OCI-M2 (cell line): ENCODE measurements at regions not wholly inside any gene's neighbourhood (a gene's known extent, or its start where the extent isn't known, plus 50 kb on each side); places are given as distances from the start of the nearest gene placed in this dataset.

Source experiments
- DNase-seq: peaks from one replicate; lab custom pipeline; 2025; ENCODE audit not compliant: unreplicated experiment; lab: John Stamatoyannopoulos, UW

DNA sequence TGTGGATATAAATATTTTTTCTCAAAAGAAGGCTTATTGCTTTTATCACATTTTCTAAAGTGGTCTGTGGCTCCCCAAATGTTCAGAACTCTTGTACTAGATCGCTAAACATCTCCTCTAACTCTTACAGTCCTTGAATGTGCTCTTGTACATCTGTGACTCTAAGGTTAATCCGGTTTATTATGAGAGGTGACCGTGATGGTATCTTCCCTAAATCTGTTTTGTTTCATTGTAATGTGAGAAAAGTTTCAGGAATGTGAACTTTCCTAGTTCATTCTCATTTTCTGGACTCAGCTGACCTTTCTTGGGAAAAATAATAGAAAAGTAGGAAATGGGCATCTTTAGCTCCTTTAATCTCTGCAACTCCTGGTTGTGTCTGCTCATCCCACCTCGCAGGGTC lies 94.5 kb upstream of the CD180 start:
- DNase-seq: no peak

DNA sequence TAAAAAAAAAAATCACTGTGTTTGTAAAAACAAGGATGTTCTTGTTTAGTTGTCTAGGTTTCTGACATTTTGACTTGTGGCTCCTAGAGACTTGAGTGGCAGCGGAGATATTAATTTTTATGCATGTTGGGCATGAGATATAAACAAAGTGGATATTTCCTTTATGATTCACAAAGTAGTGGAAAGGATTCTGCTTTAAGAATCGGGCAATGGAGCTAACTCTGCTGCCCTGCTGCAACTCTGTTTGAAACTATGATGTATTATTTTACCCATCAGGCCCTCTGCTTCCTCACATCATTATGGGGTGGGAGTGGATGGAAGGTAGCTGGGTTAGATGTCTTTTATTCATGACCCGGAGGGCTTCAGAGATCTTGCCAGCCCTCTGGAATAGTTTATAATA lies 94.1 kb upstream of the CD180 start:
- DNase-seq: no peak

DNA sequence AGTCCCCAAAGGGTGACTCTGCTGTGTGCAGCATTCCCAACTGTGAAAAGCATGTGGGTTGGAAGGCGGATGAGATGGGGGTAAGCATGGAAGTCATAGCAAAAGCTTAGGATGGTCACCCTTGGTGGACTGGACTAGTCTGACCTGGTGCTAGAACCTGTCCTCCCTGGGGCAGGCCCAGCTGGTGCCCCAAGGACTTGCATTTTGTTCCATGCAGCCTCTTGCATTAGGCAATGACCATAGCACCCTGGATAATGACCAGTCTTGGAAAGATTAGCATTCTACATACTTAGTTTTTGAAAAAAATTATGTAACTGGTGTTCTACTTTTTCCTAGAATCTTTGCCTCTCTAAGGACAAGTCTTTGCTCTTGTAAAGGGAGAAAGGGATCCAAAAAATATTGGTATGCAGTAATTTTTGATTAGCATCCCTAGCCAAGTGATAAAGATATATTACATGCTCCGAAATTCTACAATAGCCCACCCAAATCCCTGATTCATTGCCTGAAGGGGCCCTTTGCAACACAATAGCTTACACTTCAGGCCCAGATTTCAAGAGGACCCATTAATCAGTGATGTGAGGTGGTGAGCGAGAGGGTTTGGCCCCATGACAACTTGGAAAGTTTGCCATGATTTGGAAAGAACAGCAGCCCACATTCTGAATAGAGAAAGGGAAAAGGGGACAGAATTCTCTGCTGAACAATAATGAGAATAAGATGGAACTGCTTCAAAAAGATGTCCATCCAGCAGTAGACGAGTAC lies 93.3 kb upstream of the CD180 start:
- DNase-seq: no peak

DNA sequence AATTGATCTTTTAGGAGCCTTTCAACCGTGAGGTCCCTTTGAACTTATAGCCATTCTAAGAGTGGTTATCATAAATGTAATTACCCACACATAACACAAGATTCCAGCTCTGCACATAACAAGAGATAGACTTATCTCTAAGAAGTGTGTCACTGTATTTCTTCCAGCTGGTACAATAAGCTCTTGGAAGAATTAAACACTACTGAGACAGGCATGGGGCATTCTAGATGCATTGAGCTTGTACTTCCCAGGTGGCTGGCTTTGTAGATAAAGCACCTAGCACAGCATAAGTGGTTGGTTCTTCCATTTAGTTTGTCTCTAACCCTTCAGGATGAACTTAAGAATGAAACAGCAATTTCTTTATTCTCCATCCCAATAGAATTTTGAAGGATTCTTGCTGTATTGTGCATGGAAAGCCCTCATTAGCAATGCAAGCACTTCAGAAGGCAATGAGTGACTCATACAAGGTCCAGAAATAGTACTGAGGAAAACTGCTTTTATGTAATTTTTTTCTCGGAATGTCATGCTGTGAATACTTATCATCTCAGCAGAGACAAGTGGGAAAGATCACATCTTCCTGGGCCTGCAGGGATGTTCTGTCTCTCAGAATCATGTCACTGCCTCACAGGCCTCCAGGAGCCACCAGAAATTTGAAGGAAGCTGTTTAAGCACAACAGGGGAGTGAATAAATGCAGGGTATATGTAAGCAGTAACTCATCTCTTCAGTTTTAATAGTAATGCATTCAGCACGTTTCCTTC lies 91.1 kb upstream of the CD180 start:
- no peak for DNase-seq

DNA sequence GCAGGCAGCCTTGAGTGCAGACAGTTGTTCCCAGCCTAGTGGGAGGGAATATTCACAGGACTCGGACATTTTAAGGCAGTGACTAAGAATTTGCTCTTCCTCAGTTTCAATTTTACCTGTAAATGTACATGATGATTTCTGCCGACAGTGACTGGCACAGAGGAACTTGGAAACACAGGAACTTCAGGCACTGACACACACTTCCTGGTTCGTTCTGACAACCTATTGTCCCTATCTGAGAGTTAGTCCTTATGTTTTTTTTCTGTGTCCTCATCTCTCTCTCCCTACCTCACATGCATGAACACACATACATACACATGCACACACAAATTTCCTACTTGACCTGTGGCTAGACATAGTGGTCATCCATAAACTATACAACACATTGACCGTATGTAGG lies 89.4 kb upstream of the CD180 start:
- no peak for DNase-seq

DNA sequence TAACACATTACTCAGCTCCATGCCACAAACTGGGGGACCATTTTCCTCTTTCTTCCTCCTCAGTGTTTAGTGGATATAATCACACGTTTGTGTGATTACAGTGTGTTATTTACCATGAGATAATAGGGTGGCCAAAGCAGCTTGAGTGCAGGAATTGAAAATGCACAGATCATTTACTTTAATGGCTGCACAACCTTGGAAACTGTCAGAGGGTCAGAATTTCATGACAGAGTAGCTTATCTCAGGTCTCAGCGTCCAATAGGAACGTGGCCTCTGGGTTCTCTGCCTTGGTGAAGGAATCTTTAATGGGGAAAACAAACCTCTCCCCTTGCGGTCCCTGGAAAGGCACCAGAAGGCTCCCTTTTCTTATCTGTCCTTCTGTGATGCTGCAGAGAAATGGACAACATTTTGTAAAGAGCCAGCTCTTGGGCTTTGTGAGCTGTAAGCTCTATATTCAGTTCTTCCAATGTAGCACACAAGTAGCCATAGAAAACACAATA lies 87.4 kb upstream of the CD180 start:
- DNase-seq: no peak

DNA sequence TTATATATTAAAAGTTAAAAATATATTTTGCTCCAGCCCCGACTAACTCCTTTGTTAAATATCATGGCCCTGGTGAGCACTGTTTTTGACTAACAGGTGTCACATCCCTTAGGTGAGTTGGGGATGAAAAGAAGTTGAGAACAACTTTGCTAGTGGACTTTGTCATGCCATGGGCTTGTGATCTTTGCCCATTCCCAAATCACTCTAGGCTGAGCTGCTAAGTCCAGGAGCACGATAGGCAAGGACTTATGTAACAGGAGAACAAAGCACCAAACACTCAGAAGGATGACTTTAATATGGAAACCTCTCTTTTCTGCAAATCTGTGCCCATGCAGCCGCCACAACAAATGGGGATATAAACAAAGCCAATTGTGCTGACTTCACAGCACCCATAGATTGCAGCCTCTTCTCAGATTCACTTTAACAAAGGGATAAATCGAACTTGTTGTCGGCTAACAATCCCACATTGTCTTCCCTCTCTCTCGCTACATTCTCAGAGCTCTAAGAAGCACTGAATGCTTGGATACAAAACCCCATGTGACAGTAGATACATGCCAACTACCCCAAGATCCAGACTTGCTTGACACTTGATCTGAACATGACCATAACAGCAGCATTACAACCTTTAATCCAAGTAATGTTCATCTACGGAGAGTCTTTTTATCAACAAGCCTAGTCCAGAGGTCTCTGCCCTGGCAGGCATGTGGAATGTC lies 86.8 kb upstream of the CD180 start:
- DNase-seq: no peak

DNA sequence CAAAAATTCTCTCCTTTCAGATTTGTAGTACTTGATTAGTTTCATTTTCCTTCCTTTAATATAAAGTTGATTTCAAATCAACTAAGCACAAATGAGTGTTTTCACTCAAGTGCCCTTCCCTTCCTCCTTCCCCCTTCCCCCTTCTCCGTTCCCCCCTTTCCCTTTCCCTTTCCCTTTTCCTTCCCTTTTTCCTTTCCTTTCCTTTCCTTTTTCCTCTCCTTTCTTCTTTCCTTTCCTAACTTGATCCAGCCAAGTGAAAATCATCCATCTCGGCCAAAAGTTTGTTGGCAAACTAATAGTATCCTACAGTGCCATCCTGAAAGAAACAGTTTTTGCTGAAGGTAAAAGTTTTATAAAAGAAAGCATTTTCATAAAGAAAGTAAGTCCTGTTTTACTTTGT lies 85.3 kb upstream of the CD180 start:
- no peak for DNase-seq

DNA sequence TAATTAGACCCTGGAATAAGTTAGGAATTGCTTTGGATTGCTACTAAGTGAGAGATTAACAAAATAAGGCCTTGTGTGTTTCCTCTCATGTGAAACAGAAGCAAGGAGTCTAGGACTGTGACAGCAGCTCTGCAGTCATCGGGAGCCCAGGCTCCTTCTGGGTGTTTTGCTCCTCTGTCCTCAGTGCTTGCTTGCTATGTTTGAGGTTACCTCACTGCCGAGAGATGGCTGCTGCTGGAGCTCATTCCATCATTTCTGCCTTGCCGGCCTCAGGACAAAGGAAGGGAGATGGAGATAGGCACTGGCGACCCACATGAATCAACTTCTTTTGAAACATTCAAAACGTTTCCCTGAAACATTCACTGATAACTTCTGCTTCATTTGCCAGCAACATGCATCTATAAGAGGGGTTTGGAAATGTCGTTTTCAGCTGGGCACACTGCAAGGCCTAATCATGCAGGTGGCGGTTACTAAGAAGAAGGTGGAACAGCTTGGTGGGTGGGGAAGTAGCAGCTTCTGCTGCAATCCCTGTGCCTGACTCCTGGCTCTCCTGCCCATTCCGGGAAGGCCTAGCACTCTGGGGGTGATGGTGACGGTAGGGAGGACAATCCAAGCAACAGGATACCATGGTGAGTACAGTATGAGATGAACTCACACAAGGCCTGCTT lies 77.2 kb upstream of the CD180 start:
- DNase-seq: no peak

DNA sequence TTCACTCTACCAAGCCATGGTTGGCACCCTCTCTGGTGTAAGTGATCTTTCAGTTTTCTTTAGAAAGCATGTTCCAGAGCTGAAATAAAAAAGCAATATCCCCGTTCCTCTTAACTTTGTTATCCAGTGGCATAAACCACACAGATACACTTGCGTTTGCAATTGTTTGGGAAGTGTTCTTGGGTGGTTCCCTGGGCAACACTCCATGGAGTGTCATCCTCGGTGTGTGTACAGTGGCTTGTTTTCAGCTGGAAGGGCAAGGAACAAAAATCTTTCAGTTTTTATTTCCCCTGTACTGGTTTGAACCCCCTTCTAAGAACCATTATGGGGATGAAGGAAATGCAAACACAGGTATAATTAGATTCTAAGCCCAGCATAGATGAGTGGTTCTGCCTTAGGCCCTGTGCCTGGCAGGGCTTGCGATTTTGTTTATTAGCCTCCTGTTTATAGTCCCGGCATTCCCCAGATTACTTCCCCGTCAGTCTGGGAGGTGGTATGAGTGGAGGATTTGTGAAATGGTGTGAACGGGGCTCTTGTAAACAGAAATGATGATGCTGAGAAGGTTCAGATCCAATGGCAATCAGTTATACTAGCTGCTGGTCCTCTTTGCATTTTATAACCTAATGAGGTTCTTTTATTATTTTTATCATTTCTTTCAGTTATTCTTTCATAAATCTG lies 76.0 kb upstream of the CD180 start:
- DNase-seq: no peak

DNA sequence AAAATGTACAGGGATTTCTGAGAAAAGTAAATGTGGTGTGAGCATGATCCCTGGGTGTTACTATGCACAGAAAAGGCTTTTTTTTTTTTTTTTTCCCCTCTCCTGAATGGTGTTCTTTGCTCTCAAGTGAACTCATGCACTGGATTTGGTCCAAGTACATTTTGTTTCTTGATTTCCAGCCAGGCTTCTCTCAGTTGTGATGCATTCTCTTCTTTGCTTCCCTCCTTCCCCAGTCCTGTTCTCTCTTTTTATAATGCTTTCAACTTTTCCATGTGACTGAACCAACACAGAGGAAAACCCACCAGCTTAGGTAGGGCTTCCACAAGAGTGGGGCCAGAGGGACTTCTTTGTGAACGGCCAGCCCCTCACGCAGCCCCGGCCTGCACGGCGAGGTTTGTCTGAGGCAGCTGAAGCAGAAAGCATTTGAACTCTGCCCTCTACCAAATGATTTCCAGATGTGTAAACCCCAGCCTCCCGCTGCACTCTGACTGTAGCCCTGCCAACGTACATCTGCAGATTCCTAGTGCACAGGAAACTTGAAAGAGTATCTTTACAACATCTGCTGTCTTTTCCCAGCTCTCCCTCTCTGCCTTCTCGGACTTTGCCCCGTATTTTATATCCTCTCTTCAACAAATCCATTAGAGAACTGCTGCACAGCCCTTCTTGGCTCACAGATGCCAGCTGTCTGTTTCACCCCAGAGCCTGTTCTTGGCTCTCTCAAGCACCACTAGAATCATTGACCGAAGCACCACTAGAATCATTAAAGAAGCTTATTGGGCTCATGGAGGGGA lies 71.8 kb upstream of the CD180 start:
- DNase-seq: no peak

DNA sequence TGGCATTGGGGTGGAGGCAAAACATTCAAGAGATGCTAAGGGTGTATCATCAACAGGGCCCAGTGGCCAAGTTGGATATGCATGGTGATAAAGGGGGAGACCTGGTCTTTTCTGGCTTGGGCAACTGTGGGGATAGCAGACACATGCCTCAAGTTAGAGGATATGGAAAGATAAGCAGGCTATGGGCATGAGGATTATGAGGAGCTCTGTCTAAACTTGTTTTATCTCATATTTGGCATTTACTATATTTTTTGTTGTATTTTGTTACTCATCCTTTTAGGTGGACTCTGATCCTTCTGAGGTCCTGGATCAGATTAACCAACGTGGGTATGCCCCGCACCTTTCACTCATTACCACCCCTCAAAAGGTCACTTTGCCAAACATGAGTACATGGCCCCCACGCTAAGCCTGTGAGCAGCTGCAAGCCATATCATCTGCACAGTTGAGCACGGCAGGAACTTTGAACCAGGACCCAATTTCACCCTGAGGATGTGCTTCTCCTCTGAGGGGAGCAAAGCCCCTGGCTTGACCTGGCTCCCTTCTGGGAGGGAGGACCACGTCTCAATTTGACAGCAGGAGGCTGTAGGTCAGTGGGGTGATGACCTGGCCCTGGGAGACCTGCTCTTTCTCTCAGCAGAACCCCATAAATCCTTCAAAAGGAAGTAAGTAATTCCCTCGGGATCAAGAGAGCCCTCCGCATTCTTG lies 71.1 kb upstream of the CD180 start:
- no peak for DNase-seq

DNA sequence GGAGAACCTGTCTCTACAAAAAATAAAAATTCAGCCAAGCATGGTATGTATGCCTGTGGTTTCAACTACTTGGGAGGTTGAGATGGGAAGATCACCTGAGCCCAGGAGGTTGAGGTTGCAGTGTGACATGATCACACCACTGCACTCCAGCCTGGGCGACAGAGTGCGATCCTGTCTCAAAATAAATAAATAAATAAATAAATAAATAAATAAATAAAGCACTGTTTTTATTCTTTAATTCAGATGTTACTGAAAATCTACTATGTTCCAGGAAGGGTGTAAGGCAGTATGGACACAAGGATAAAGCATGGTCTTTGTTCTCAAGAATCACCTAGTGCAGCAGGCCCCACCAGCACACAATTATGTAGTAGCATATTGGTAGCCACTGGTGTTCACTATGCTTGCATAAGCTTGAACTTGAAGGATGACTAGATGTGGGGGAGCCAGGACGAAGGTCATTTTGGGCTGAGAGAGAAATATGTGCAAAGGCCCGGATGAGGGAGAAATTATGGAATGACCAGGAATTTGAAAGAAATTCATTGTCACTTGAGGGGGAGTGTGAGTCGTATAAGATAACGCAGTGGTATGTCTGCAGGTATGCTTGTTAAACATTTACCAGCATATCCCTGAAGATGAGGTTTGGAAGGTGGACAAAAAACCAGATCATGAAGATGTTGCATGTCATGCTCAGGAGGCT lies 70.2 kb upstream of the CD180 start:
- DNase-seq: no peak

DNA sequence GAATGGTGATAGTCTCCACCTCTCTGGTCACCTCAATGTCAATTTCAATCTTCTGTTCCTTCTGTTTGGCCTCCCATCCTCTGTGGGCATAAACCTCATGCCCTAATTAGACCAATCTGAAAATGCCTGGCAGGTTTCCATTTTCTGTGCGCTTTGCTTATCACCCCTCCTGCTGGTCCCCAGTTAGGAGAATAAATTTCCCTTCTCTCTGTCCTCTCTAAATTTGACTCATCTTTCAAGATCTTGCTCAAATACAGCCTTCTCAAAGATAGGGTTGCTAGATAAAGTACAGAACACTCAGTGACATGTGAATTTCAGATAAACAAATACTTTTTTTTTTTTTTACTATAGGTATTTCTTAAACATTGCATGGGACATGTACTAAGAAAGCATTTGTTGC lies 69.4 kb upstream of the CD180 start:
- DNase-seq: no peak

DNA sequence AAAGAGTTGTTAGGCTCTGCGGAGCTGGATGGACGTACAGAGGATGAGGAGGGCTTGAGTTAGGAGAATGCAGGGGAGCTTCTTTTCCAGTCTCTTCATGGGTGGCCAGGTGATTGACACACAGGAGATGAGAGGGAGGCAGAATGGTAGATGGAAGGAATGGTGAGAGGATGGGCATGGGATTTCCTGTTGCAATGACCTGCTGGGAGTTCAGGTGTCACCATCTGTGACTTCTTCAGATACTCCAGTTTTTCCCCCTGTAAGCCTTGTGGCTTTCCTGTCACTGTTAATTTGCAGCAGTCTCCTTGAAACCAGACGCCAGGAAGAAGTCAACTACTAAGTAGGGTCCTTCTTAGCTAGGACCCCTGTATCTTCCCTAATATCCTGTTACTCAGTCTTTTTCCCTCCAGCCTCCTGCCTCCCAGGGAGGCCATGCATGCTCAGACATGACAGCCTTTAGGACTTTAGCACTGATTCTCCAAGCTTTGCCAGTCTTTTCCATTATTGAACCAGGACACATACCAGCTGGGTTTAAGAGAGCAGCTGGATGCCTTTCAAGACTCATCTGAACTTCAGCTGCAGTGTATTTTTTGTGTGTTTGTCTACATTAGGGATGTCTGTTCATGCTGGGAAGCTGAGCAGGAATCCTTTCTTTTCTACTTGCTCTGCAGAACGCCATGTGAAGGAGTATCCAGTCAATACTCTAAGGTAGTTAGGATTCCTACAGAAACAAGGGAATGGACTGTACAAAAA lies 67.2 kb upstream of the CD180 start:
- no peak for DNase-seq

DNA sequence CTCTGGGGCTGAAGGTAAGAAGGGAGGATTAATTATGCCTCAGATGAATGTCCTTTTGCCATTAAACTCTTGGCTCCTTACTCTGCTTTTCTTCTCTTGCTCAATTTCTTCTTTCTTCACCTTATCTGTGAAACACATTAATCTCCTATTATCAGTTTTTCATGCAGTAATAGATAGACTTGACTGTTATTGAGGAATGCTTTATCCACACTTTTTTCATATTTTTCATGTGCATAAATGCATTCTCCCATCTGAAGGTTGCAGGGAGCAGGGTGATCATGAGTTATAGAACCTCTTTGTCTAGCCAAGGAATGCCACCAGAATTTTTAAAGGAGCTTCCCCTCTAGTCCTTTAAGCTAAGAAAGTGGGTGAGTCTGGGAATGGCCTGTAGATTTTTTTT lies 66.4 kb upstream of the CD180 start:
- no peak for DNase-seq

DNA sequence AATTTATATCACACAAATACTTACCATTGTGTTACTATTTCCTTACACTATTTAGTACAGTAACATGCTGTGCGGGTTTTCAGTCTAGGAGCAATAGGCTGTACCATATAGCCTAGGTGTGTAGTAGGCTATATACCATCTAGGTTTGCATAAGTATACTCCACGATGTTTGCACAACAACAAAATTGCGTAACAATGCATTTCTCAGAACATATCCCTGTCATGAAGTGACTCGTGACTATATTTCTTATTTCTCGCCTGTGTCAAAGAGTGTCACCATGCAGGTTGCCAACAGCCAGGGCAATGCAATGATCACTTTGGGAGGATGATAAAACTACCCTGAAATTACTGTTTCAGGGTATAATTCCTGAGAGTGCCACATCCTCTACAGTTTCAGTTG lies 65.6 kb upstream of the CD180 start:
- no peak for DNase-seq

DNA sequence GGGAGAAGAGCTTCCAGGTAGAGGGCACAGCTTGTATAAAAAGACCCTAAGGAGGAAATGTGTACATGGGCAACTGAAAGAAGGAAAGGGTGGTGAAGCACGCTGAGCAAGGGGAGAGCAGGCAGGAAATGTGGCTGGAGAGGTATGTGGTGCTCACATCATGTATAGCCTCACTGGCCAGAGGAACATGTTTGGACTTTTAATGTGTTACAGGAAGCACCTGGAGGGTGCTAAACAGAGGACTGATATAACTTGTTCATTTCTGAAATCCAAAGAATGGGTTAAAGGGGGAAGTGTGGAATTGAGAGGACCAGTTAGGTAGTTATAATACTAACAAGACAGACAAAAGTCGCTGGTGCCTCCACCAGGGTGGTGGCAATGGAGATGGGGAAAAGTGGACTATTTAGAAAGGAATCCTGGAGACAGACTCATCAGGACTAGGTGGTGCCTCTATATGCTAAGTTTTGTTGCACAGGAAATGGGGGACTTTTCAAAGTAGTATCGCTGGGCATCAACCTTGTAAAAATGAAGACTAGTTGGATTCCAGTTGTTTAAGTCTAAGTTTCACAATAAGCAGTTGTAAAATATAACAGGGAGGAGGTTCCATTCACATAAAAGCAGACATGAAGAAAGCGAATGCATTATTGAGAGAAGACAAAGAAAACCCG lies 63.1 kb upstream of the CD180 start:
- no peak for DNase-seq
